GM19238 (cell line): ENCODE measurements at regions not wholly inside any gene's neighbourhood (a gene's known extent, or its start where the extent isn't known, plus 50 kb on each side); places are given as distances from the start of the nearest gene placed in this dataset.

ENCODE experiments used
- DNase-seq: peaks from one replicate; pipeline ENCODE4 v3.0.0; 2011; ENCODE audit warnings: low spot score; ENCODE audit not compliant: insufficient read length

GRCh38 chr3:178474526-178474925 lies 61.7 kb upstream of the KCNMB2 start:
- no peak for DNase-seq

- DNase-seq = no peak
Measured at GRCh38 chr3:178475062-178475461, 61.2 kb upstream of the KCNMB2 start.

GRCh38 chr3:178476886-178477285 lies 59.4 kb upstream of the KCNMB2 start:
- DNase-seq = no peak

GRCh38 chr3:178479446-178479845 lies 56.8 kb upstream of the KCNMB2 start:
- DNase-seq = no peak

- DNase-seq = no peak
Measured at GRCh38 chr3:178479860-178480259, 56.4 kb upstream of the KCNMB2 start.

GRCh38 chr3:178480274-178480673 lies 56.0 kb upstream of the KCNMB2 start:
- no peak for DNase-seq

- peak; percentile 7 for DNase-seq
Measured at GRCh38 chr3:178480795-178481194, 55.4 kb upstream of the KCNMB2 start.

GRCh38 chr3:178482981-178483380 lies 53.3 kb upstream of the KCNMB2 start:
- DNase-seq = no peak

- DNase-seq = no peak
Measured at GRCh38 chr3:178483704-178484103, 52.5 kb upstream of the KCNMB2 start.

GRCh38 chr3:178485756-178486155 lies 50.5 kb upstream of the KCNMB2 start:
- DNase-seq = no peak
